ENCODE measurements at regions not wholly inside any gene's neighbourhood (a gene's known extent, or its start where the extent isn't known, plus 50 kb on each side); places are given as distances from the start of the nearest gene placed in this dataset.

GRCh38 chr16:17846030-17846429 is 375.3 kb upstream of the XYLT1 start:
- DNase-seq: no peak

- DNase-seq: no peak
Measured at GRCh38 chr16:17845031-17845430, 374.3 kb upstream of the XYLT1 start.

- no peak for DNase-seq
Measured at GRCh38 chr16:17843905-17844304, 373.1 kb upstream of the XYLT1 start.

- DNase-seq: no peak
Measured at GRCh38 chr16:17839907-17840306, 369.1 kb upstream of the XYLT1 start.

GRCh38 chr16:17839272-17839671 is 368.5 kb upstream of the XYLT1 start:
- DNase-seq: no peak

GRCh38 chr16:17836868-17837602 is 366.3 kb upstream of the XYLT1 start:
- DNase-seq: no peak

GRCh38 chr16:17835118-17835876 is 364.5 kb upstream of the XYLT1 start:
- no peak for DNase-seq

- DNase-seq: no peak
Measured at GRCh38 chr16:17832738-17833137, 362.0 kb upstream of the XYLT1 start.

GRCh38 chr16:17831330-17831729 is 360.6 kb upstream of the XYLT1 start:
- no peak for DNase-seq

GRCh38 chr16:17830651-17831050 is 359.9 kb upstream of the XYLT1 start:
- no peak for DNase-seq

- DNase-seq: no peak
Measured at GRCh38 chr16:17829811-17830210, 359.1 kb upstream of the XYLT1 start.

GRCh38 chr16:17828012-17828411 is 357.3 kb upstream of the XYLT1 start:
- DNase-seq: no peak

- no peak for DNase-seq
Measured at GRCh38 chr16:17827313-17827712, 356.6 kb upstream of the XYLT1 start.

GRCh38 chr16:17817943-17818342 is 347.2 kb upstream of the XYLT1 start:
- no peak for DNase-seq

GRCh38 chr16:17817260-17817659 is 346.5 kb upstream of the XYLT1 start:
- DNase-seq: no peak

GRCh38 chr16:17812771-17813170 is 342.0 kb upstream of the XYLT1 start:
- no peak for DNase-seq

GRCh38 chr16:17804857-17805256 is 334.1 kb upstream of the XYLT1 start:
- no peak for DNase-seq

- no peak for DNase-seq
Measured at GRCh38 chr16:17803625-17804410, 333.1 kb upstream of the XYLT1 start.

GRCh38 chr16:17802571-17802970 is 331.8 kb upstream of the XYLT1 start:
- DNase-seq: no peak

- DNase-seq: no peak
Measured at GRCh38 chr16:17801068-17801467, 330.3 kb upstream of the XYLT1 start.

- no peak for DNase-seq
Measured at GRCh38 chr16:17798716-17799115, 328.0 kb upstream of the XYLT1 start.

GRCh38 chr16:17793354-17793753 is 322.6 kb upstream of the XYLT1 start:
- no peak for DNase-seq

GRCh38 chr16:17784073-17784472 is 313.3 kb upstream of the XYLT1 start:
- DNase-seq: no peak

- no peak for DNase-seq
Measured at GRCh38 chr16:17780181-17780580, 309.4 kb upstream of the XYLT1 start.
